ENCODE measurements at regions not wholly inside any gene's neighbourhood (a gene's known extent, or its start where the extent isn't known, plus 50 kb on each side); places are given as distances from the start of the nearest gene placed in this dataset.

DNA sequence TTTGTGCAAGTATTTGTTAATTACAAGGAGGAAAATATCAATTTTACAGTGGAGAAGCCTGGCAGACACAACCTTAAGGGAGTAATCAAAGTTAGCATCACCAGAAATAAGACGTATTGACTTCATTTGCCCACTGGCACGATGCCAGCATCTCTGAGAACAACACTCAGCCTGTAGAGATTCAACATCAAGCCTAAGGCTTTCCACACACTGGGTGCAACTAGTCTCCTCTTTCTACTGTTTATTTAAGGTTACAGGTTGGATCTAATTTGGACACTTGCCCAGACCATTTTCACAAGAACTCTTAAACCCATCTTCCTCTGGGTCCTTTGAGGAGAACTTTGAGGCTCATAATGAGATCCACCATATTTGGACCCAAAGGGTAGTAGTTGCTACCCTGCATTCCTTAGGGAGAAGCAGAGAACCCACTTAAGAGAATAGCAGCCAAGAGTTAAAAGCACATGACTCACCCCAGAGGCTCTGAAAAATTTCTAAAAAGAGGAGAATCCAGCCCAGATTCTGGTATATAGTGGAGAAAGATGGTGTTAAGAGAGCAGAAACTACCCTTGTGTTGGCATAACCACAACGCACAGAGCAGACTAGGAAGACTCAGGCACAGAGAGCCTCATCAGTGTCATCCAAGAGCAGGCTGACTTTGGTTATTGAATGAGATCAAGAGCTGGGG, 97.3 kb downstream of the CCDC71L start:
- TF ChIP-seq, protein P1, sequence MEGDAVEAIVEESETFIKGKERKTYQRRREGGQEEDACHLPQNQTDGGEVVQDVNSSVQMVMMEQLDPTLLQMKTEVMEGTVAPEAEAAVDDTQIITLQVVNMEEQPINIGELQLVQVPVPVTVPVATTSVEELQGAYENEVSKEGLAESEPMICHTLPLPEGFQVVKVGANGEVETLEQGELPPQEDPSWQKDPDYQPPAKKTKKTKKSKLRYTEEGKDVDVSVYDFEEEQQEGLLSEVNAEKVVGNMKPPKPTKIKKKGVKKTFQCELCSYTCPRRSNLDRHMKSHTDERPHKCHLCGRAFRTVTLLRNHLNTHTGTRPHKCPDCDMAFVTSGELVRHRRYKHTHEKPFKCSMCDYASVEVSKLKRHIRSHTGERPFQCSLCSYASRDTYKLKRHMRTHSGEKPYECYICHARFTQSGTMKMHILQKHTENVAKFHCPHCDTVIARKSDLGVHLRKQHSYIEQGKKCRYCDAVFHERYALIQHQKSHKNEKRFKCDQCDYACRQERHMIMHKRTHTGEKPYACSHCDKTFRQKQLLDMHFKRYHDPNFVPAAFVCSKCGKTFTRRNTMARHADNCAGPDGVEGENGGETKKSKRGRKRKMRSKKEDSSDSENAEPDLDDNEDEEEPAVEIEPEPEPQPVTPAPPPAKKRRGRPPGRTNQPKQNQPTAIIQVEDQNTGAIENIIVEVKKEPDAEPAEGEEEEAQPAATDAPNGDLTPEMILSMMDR (IDR thresholded peaks at IDR 0.05) = no peak
- TF ChIP-seq POLR2A (IDR thresholded peaks at IDR 0.05) = no peak
